Psoas muscle (tissue), 7 donors: ENCODE measurements at regions not wholly inside any gene's neighbourhood (a gene's known extent, or its start where the extent isn't known, plus 50 kb on each side); places are given as distances from the start of the nearest gene placed in this dataset.

Experiments
- ATAC-seq, 4 donors: fragments of 200-7000 bp; cut with Tn5 transposase; one replicate each; pipeline ENCODE4 v1.9.1; 2020; ENCODE audit warnings: moderate library complexity in 3 of 4, mild to moderate bottlenecking in 2 of 4
- DNase-seq, 2 donors: peaks; one replicate each; pipeline ENCODE4 v3.0.0-alpha.2; 2020
- H3K27ac ChIP-seq: fragments of 200-600 bp; one replicate; pipeline ENCODE4 v1.8.0; 2022
- H3K27me3 ChIP-seq, 3 donors: fragments of 200-600 bp in 1 of 3; one replicate each; pipeline versions ENCODE4 v1.6.1 to v1.8.0; 2013 to 2022; ENCODE audit warnings: low read length in 2 of 3, mild to moderate bottlenecking in 2 of 3, moderate library complexity in 1 of 3; ENCODE audit not compliant: insufficient read depth in 3 of 3
- H3K36me3 ChIP-seq, 2 donors: fragments of 200-600 bp in 1 of 2; one replicate each; pipeline versions ENCODE4 v1.6.1 to v1.8.0; 2013 to 2022; ENCODE audit warnings: low read depth in 1 of 2, mild to moderate bottlenecking in 1 of 2, moderate library complexity in 1 of 2; ENCODE audit not compliant: insufficient read depth in 1 of 2
- H3K4me1 ChIP-seq: fragments of 200-600 bp; one replicate; pipeline ENCODE4 v1.8.0; 2022
- H3K4me3 ChIP-seq: fragments of 200-600 bp; one replicate; pipeline ENCODE4 v1.8.0; 2022; ENCODE audit warnings: mild to moderate bottlenecking
- H3K9me3 ChIP-seq: fragments of 200-600 bp; one replicate; pipeline ENCODE4 v1.8.0; 2022
- WGBS, 3 donors: extraction: QIAGEN DNeasy Blood & Tissue Kit; methylation state at CpG; one replicate each; pipeline versions ENCODE4 v1.1.6 to v1.1.7; 2013; 5-methylcytosine and 5-hydroxymethylcytosine counted together
- intact Hi-C, 2 donors: fragments of 100-400 bp; cut with DNase I; formaldehyde crosslinking; loops; one replicate each; pipeline versions ENCODE4 v1.11.0 to v1.14.2; 2022
- TF ChIP-seq, protein P1 (sequence below): fragments of 200-600 bp; IDR thresholded peaks from one replicate; pipeline ENCODE4 v1.8.0; 2022; ENCODE audit warnings: antibody characterized with exemption
- donor health status: healthy with polysubstance abuse.
- donor health status: DM: no; HTN: no; CAD: no; lungs with moderate emphysema.
- donor health status: Bipolar disorder and iron deficiency.
- donor health status: healthy.
- donor health status: DM: yes; HTN: yes; CAD: no.
- donor health status: DM: no; HTN: no; CAD: no.
- donor health status: DM: yes; HTN: yes; CAD: no.

DNA sequence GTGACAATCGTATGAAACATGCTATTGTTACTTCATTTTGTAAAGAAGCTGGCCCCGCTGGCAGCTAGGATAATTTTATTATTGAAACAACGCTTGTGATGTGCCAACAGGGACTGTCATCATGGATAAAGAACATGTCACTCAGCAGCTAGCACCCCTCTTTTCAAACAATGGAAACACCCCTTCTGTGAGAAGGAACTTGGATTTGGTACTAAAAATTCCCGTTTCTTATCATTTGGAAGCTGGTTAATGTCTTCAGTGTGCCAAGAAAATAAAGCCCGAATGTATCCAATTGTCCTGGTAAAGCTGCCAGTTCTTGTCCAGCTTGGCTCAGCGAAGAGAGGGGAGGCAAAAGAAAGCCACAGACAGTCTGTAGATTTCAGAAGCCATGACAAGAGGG is 186.6 kb downstream of the PHLDA1 start:
- Histone ChIP-seq H3K27ac (no peak overlapping the region), H3K36me3 (no peaks in the 10 kb centered on the region), H3K4me3 (no peak overlapping the region), H3K4me1 (no peaks in the 10 kb centered on the region), H3K9me3 (peaks cover 7% of the 10 kb centered on the region), H3K27me3 (no peaks in the 10 kb centered on the region)
- TF ChIP-seq, protein P1, sequence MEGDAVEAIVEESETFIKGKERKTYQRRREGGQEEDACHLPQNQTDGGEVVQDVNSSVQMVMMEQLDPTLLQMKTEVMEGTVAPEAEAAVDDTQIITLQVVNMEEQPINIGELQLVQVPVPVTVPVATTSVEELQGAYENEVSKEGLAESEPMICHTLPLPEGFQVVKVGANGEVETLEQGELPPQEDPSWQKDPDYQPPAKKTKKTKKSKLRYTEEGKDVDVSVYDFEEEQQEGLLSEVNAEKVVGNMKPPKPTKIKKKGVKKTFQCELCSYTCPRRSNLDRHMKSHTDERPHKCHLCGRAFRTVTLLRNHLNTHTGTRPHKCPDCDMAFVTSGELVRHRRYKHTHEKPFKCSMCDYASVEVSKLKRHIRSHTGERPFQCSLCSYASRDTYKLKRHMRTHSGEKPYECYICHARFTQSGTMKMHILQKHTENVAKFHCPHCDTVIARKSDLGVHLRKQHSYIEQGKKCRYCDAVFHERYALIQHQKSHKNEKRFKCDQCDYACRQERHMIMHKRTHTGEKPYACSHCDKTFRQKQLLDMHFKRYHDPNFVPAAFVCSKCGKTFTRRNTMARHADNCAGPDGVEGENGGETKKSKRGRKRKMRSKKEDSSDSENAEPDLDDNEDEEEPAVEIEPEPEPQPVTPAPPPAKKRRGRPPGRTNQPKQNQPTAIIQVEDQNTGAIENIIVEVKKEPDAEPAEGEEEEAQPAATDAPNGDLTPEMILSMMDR: no peak
- ATAC-seq (no peak), DNase-seq (no peak)
- 37 to 54% (median 41%) methylated on average over 6 of the region's 6 CpGs for WGBS, 3 donors
- intact Hi-C loops: no loop called here

DNA sequence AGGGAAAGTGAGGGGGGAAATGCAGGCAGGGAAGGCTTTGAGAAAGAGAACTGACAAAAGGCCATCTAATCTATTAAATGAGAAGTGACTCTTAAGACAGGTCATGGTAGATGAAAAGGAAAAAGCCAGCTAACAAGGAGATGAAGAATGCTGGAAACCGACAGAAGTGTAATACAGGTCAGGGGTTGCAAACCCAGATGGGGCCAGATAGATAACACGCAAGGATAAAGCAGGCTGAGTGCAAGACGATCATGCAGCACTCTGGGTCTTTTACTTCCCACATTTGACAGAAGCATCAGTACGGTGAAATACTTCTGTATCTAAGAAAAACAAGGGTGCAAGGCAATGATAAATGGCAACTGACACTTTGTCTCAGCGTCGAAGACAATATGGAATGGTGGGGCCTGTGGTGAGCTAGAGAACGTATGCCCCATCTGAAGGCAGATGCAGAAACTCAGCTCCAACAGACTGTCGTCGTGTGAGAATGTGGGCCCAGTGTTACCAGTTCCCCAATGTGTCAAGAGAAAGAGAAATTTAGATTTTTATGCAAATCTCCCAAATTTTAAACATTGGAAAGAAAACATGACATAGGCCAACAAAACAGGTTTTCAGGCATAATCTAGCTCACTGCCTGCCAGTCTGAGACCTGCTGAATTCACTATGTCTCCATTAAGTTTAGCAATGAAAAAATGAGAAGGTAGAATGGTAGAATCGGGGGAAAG is 187.4 kb downstream of the PHLDA1 start:
- TF ChIP-seq, protein P1: no peak
- ATAC-seq: no peak
- Histone ChIP-seq H3K36me3 (no peaks in the 10 kb centered on the region), H3K4me3 (no peak overlapping the region), H3K9me3 (peaks cover 7% of the 10 kb centered on the region), H3K27ac (no peak overlapping the region), H3K4me1 (no peaks in the 10 kb centered on the region), H3K27me3 (no peaks in the 10 kb centered on the region)
- WGBS, 3 donors: 80 to 86% (median 85%) methylated on average over 10 of the region's 10 CpGs
- intact Hi-C loops: no loop called here
- no peak for DNase-seq

GRCh38 chr12:75842090-75842489 is 189.5 kb downstream of the PHLDA1 start:
- intact Hi-C loops: no loop called here
- Histone ChIP-seq H3K36me3 (no peaks in the 10 kb centered on the region), H3K4me3 (no peak overlapping the region), H3K27ac (no peak overlapping the region), H3K4me1 (no peaks in the 10 kb centered on the region), H3K27me3 (no peaks in the 10 kb centered on the region), H3K9me3 (peaks cover 7% of the 10 kb centered on the region)
- no peak for DNase-seq
- ATAC-seq: peak in 1 of 4 donors; percentile 49
- TF ChIP-seq, protein P1: no peak
- 6 to 9% (median 8%) methylated on average over 1 of the region's 1 CpG for WGBS, 3 donors

- no peak for ATAC-seq
- H3K27ac ChIP-seq: no peak overlapping the region
- DNase-seq: no peak
- peaks cover under 1% of the 10 kb centered on the region for H3K9me3 ChIP-seq
- TF ChIP-seq, protein P1: no peak
- intact Hi-C loops: no loop called here
- H3K4me3 ChIP-seq: no peak overlapping the region
- H3K4me1 ChIP-seq: no peaks in the 10 kb centered on the region
- WGBS, 3 donors: 91 to 95% (median 92%) methylated on average over 3 of the region's 3 CpGs
- no peaks in the 10 kb centered on the region for H3K27me3 ChIP-seq
- no peaks in the 10 kb centered on the region for H3K36me3 ChIP-seq
Observed at GRCh38 chr12:75840994-75841355, 190.6 kb downstream of the PHLDA1 start.

DNA sequence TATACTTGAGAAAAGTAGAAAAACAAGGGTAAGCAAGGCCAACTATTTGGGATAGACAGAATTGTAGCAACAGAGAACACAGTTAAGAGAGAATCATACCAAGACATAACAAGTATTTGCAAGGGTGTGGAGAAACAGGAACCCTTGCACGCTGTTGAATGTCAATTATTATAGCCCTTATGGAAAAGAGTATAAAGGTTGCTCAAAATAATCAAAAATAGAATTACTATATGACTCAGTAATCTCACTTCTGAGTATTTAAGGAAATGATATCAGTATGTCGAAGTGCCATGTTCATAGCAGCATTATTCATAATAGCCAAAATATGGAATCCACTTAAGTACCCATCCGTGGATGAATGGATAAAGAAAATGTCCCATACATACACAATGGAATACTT is 193.3 kb downstream of the PHLDA1 start:
- H3K4me1 ChIP-seq: no peaks in the 10 kb centered on the region
- TF ChIP-seq, protein P1: no peak
- no peak for DNase-seq
- H3K27me3 ChIP-seq: no peaks in the 10 kb centered on the region
- H3K36me3 ChIP-seq: no peaks in the 10 kb centered on the region
- intact Hi-C loops: no loop called here
- no peaks in the 10 kb centered on the region for H3K9me3 ChIP-seq
- no peak for ATAC-seq
- WGBS, 3 donors: 78 to 79% (median 79%) methylated on average over 3 of the region's 3 CpGs
- H3K4me3 ChIP-seq: no peak overlapping the region
- no peak overlapping the region for H3K27ac ChIP-seq
